Astrocyte of the spinal cord (primary cell): ENCODE measurements at regions not wholly inside any gene's neighbourhood (a gene's known extent, or its start where the extent isn't known, plus 50 kb on each side); places are given as distances from the start of the nearest gene placed in this dataset.

ENCODE experiments used
- DNase-seq: peaks from one replicate; pipeline ENCODE4 v3.0.0; 2011; ENCODE audit warnings: low read depth, low spot score
- H3K4me3 ChIP-seq: 2 replicates; pipeline ENCODE4 v1.5.1; 2011; ENCODE audit warnings: low read depth, mild to moderate bottlenecking, low read length, moderate library complexity
- in situ Hi-C: cut with HindIII; loops from 2 replicates; pipeline ENCODE4 v1.10.0; 2017; ENCODE audit warnings: low sequenced_read_pairs
- TF ChIP-seq, protein P1 (sequence below): IDR thresholded peaks from 2 replicates; pipeline ENCODE4 v1.5.1; 2012; ENCODE audit warnings: low read depth, mild to moderate bottlenecking, low read length, inconsistent platforms

DNA sequence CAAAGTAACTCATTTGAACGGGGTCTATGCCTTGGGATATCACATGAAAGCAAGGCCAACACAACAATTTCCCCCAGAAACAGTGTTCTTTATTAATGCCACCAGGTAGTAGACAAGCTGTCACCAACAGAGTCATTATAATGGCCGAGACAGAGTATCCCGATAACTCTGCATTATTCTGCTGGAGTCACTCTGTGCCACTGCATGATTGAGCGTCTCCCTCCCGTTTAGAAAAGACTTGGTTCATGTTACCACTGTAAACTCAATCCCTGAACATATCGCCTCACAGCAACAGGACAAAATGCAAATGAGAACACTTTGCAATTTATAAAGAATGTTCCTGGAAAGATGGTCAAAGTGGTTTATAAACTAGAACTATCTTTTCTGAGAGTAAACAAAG is 932.5 kb downstream of the GATA3 start:
- in situ Hi-C loops, result no loop called here
- TF ChIP-seq, protein P1, sequence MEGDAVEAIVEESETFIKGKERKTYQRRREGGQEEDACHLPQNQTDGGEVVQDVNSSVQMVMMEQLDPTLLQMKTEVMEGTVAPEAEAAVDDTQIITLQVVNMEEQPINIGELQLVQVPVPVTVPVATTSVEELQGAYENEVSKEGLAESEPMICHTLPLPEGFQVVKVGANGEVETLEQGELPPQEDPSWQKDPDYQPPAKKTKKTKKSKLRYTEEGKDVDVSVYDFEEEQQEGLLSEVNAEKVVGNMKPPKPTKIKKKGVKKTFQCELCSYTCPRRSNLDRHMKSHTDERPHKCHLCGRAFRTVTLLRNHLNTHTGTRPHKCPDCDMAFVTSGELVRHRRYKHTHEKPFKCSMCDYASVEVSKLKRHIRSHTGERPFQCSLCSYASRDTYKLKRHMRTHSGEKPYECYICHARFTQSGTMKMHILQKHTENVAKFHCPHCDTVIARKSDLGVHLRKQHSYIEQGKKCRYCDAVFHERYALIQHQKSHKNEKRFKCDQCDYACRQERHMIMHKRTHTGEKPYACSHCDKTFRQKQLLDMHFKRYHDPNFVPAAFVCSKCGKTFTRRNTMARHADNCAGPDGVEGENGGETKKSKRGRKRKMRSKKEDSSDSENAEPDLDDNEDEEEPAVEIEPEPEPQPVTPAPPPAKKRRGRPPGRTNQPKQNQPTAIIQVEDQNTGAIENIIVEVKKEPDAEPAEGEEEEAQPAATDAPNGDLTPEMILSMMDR, result no peak
- no peak for DNase-seq
- H3K4me3 ChIP-seq, result no peak overlapping the region

DNA sequence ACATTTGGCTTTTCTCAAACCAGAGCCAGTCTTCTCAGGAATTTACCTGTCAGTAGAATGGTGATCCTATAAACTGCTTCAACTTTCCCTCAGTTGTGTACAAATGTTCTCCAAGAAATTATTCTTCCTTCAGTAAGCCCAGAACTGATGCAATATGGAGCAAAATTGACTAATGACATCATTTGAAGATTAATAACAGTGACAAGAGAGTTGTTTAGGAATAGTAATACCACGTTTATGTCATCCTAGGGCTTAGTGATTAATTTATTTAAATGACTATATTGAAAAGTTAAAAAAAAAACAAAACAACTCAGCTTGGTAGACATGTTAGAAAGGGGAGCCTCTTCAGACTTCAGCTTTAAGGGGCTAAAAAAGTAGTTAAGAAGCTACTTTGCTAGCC is 933.2 kb downstream of the GATA3 start:
- no peak for DNase-seq
- in situ Hi-C loops, result no loop called here
- no peak overlapping the region for H3K4me3 ChIP-seq
- TF ChIP-seq, protein P1, result no peak

DNA sequence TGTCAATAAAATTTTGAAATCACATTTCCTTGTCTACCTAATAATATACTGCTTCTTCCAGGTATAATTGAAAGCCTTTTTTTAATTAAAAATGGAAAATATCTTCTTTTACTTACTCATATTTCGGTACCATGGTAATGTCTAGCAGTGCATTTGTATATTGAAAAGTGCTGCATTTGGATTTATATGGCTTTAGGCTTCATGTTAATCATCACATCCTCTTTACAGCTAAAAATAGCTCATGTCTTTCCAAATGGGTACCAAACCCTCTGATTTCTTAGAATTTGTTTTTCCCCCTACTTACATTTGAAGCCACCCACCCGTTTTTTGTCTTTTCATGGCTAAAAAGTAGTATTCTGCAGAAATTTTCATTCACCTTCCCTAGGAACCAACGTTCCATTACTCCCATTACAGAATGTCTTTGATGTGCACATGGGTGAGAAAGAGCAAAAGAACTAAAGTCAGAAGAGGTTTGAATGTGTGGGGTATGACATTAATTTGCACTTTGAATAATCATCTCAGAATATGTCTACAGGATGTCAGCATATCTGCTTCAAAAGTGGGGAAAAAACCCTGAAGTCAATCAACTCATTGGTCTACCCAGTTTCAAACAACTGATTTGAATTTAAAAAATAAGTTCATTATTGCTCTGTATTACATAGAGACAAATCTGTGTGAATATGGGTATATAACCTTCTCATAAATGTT is 935.9 kb downstream of the GATA3 start:
- in situ Hi-C loops, result no loop called here
- TF ChIP-seq, protein P1, result no peak
- no peak overlapping the region for H3K4me3 ChIP-seq
- no peak for DNase-seq

DNA sequence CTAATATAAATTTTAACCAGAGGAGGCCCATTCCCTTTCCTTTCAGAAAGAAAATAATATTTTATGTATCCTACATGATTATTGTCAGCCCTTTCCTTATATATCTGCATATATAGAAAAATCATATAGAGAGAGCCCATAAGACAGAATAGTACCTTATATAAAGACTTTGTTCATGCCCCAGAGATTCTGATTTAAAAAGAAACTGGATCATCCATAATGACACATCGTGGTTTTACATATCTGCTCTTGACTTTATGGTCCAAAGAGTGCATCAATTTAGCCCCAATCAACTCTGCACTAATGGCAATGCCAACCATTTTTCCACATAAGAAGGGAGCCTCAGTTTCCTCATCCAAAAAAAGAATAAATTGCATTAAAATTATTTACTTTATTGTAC is 937.5 kb downstream of the GATA3 start:
- no peak overlapping the region for H3K4me3 ChIP-seq
- in situ Hi-C loops, result no loop called here
- TF ChIP-seq, protein P1, result no peak
- DNase-seq, result no peak

DNA sequence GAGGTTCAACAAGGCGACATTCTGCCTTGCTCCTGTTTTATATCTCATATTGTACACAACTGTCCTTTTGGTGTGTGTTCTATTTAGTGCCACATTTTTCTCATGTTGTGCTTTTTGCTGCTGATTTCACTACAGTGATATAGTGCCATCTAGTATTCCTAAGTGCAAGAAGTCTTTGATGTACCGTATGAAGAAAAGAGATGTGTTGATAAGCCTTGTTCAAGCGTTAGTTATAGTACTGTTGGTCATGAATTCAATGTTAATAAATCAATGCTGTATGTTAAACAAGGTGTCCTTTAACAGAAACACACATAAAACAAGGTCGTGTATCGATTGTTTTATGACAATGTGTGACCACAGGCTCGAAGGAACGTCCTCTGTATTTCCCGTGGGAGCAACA is 939.4 kb downstream of the GATA3 start:
- no peak overlapping the region for H3K4me3 ChIP-seq
- TF ChIP-seq, protein P1, result no peak
- DNase-seq, result no peak
- in situ Hi-C loops, result no loop called here

DNA sequence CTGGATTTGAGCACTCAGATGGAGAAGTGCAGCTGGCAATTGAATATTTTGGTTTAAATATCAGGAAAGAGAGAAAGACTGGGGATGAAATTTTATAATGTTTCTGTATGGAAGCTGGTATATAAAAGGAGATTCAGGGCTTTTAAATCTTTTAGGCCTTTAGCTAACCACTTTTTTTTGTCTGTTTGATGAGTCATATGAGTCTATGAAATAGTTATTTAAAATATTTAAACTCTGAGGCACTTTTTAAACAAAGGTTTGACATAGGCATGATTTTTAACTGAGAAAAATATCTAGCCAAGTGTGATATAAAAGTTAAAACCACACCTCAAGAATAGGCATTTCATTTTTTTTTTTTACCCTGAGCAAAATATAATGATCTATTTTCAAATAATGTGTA is 944.3 kb downstream of the GATA3 start:
- no peak overlapping the region for H3K4me3 ChIP-seq
- in situ Hi-C loops, result no loop called here
- TF ChIP-seq, protein P1, result no peak
- peak; percentile 13 for DNase-seq
